Brain pericyte (primary cell): ENCODE measurements at regions not wholly inside any gene's neighbourhood (a gene's known extent, or its start where the extent isn't known, plus 50 kb on each side); places are given as distances from the start of the nearest gene placed in this dataset.

Experiments used
- DNase-seq: peaks from one replicate; pipeline ENCODE4 v3.0.0-alpha.2; 2012; ENCODE audit warnings: low read depth, low spot score

- no peak for DNase-seq
Measured at GRCh38 chr3:96083610-96084009, 730.8 kb upstream of the EPHA6 start.

DNA sequence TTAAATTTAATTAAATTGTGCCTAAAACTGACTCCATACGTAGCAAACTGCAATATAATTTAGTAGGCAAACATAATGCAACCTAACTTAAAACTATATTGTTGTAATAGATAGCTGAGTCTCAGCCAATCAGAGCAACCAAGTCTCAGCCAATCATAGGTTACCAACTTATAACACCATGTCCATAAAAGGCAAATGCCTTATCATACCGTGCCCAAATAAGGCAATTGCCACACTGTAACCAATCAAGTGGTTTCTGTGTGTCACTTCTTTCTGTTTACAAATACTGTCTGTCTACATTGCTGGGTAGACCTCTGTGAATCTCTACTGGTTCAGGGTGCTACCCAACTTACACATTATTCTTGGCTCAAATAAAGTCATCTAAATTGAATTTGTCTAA, 728.4 kb upstream of the EPHA6 start:
- no peak for DNase-seq

GRCh38 chr3:96101006-96101560, 713.3 kb upstream of the EPHA6 start:
- no peak for DNase-seq

- DNase-seq, result no peak
Measured at GRCh38 chr3:96106701-96107100, 707.7 kb upstream of the EPHA6 start.
